A673 (cell line): ENCODE measurements at regions not wholly inside any gene's neighbourhood (a gene's known extent, or its start where the extent isn't known, plus 50 kb on each side); places are given as distances from the start of the nearest gene placed in this dataset.

Experiments used
- BruUV-seq: library from RNA; stranded (reverse); fragments of 400-500 nt; replicated peaks from 2 replicates; lab custom pipeline; 2021; lab: Mats Ljungman, UMichigan
- CTCF ChIA-PET: fragments of 300-600 bp; sonication (Branson Sonifier 250); formaldehyde crosslinking; loops from one replicate; lab custom pipeline; 2022; ENCODE audit warnings: antibody characterized with exemption; lab: Charles Lee
- POLR2A ChIA-PET: fragments of 300-600 bp; sonication (Branson Sonifier 250); formaldehyde crosslinking; loops from one replicate; lab custom pipeline; 2022; ENCODE audit warnings: antibody characterized with exemption; ENCODE audit not compliant: low non-redundant PET; lab: Charles Lee
- DNase-seq: peaks from one replicate; pipeline ENCODE4 v3.0.0-alpha.2; 2015; ENCODE audit warnings: low spot score
- H3K27ac ChIP-seq: fragments of 200-600 bp; sonication (generic); 2 replicates; pipeline ENCODE4 v1.5.1; 2016; ENCODE audit warnings: mixed run types, low read depth, mild to moderate bottlenecking, mixed read lengths, antibody characterized with exemption, low read length; ENCODE audit not compliant: poor library complexity, severe bottlenecking
- H3K27me3 ChIP-seq: fragments of 200-600 bp; sonication (generic); replicated peaks from 2 replicates; pipeline ENCODE4 v1.6.1; 2017; ENCODE audit warnings: mixed run types, low read depth, mild to moderate bottlenecking, mixed read lengths, antibody characterized with exemption, low read length; ENCODE audit not compliant: insufficient read depth, poor library complexity
- H3K36me3 ChIP-seq: fragments of 200-600 bp; sonication (generic); 2 replicates; pipeline ENCODE4 v1.6.1; 2016; ENCODE audit warnings: mixed run types, mild to moderate bottlenecking, mixed read lengths, antibody characterized with exemption, low read length; ENCODE audit not compliant: insufficient read depth, poor library complexity, severe bottlenecking
- H3K4me1 ChIP-seq: fragments of 200-600 bp; sonication (generic); 2 replicates; pipeline ENCODE4 v1.6.1; 2017; ENCODE audit warnings: mixed run types, mild to moderate bottlenecking, mixed read lengths, antibody characterized with exemption, low read length; ENCODE audit not compliant: insufficient read depth, poor library complexity, severe bottlenecking
- H3K4me3 ChIP-seq: fragments of 200-600 bp; sonication (generic); 2 replicates; pipeline ENCODE4 v1.5.1; 2016; ENCODE audit warnings: low read depth, mixed run types, mild to moderate bottlenecking, mixed read lengths, low read length; ENCODE audit not compliant: poor library complexity, severe bottlenecking
- H3K9me3 ChIP-seq: fragments of 200-600 bp; sonication (generic); 2 replicates; pipeline ENCODE4 v1.6.1; 2016; ENCODE audit warnings: mixed run types, low read depth, mild to moderate bottlenecking, mixed read lengths, antibody characterized with exemption, low read length; ENCODE audit not compliant: poor library complexity, severe bottlenecking
- EZH2 ChIP-seq: fragments of 200-600 bp; sonication (generic); IDR thresholded peaks from 2 replicates; pipeline ENCODE4 v1.6.1; 2017; ENCODE audit warnings: borderline replicate concordance, low read depth, mild to moderate bottlenecking, mixed read lengths, antibody characterized with exemption, low read length; ENCODE audit not compliant: poor library complexity, severe bottlenecking
- intact Hi-C: fragments of 100-400 bp; cut with micrococcal nuclease; formaldehyde crosslinking; loops from one replicate; pipeline ENCODE4 v1.10.0; 2022; ENCODE audit not compliant: unreplicated experiment
- TF ChIP-seq, protein P1 (sequence below): fragments of 300-800, 200-600 bp; sonication (generic); conservative IDR thresholded peaks from 2 replicates; pipeline ENCODE4 v1.5.1; 2017; ENCODE audit warnings: low read depth, mild to moderate bottlenecking, antibody characterized with exemption, low read length, moderate library complexity, mixed read lengths

DNA sequence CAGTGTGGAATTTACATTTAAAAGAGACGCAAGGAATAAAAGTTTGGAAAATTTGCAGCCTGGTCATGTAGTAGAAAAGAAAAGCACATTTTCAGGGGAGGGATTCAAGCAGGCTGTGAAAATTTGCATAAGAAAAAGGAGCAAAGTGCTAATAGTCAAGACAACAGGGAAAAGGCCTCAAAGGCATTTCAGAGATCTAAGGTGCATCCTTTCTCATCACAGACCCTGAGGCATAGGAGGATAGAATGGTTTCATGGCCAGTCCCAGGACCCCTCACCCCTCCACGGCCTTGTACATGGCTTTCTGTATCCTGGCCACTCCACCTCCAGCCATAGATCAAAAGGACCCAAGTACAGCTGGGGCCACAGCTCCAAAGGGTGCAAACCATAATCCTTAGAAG lies 380.5 kb upstream of the BRINP3 start:
- Histone ChIP-seq H3K36me3 (no peaks in the 10 kb centered on the region), H3K4me1 (no peaks in the 10 kb centered on the region), H3K9me3 (no peaks in the 10 kb centered on the region), H3K27ac (no peak overlapping the region), H3K27me3 (no peaks in the 10 kb centered on the region), H3K4me3 (no peak overlapping the region)
- no peak for DNase-seq
- TF ChIP-seq, protein P1, sequence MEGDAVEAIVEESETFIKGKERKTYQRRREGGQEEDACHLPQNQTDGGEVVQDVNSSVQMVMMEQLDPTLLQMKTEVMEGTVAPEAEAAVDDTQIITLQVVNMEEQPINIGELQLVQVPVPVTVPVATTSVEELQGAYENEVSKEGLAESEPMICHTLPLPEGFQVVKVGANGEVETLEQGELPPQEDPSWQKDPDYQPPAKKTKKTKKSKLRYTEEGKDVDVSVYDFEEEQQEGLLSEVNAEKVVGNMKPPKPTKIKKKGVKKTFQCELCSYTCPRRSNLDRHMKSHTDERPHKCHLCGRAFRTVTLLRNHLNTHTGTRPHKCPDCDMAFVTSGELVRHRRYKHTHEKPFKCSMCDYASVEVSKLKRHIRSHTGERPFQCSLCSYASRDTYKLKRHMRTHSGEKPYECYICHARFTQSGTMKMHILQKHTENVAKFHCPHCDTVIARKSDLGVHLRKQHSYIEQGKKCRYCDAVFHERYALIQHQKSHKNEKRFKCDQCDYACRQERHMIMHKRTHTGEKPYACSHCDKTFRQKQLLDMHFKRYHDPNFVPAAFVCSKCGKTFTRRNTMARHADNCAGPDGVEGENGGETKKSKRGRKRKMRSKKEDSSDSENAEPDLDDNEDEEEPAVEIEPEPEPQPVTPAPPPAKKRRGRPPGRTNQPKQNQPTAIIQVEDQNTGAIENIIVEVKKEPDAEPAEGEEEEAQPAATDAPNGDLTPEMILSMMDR, result no peak
- no peak for TF ChIP-seq EZH2
- no TSS peak for BruUV-seq
- intact Hi-C loops, result no loop called here
- ChIA-PET POLR2A (no interaction called here), CTCF (no interaction called here)

DNA sequence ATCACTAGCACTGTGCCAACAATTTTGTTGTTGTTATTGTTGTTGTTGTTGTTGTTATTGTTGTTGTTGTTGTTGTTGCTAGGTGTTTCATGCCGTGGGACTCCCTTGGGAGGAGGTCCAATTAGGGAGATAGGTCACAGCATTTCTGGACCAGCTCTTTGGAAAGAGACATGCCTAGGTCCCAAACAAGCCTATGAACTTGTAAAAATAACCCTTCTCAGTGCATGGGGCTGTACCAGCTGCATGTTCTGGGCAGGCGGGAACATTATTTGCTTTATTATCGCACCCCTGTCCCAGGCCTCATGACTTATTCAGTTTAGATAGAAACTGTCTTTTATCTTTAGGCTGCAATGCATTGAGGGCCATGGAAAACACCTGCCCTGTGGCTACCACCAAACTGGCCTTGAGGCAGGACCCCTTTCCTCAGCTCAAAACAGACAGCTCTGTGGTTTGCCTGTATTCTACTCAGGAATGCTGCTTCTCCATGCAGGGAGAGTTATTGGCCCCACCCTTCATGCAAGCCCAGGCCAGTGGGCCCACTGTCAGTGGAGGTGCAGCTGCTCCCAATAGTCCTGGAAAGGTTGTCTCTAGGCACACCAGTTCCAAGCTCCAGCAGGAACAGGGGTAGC lies 386.5 kb upstream of the BRINP3 start:
- intact Hi-C loops, result no loop called here
- Histone ChIP-seq H3K27ac (no peak overlapping the region), H3K36me3 (no peaks in the 10 kb centered on the region), H3K27me3 (no peaks in the 10 kb centered on the region), H3K4me1 (no peaks in the 10 kb centered on the region), H3K4me3 (no peak overlapping the region), H3K9me3 (no peaks in the 10 kb centered on the region)
- ChIA-PET CTCF (no interaction called here), POLR2A (no interaction called here)
- TF ChIP-seq, protein P1, result no peak
- TF ChIP-seq EZH2, result no peak
- no peak for DNase-seq
- BruUV-seq, result no TSS peak

DNA sequence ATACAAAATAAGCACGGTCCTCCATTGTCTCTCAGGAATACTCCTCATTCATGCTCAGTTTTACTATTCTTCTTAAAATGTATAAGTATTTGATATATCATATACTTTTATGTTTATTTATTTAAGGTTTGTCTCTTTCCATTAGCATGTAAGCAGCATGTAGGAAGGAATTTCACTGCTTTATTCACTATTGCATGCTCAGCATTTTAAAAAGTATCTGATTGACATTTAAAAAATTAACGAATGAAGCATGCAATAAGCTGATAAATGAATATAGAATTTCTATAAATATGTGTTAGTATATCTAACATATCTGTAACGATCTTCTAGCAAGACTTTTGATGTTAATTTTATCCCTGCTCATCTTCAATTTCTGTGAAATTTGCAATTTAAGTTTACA lies 402.7 kb upstream of the BRINP3 start:
- CTCF ChIA-PET, result no interaction called here
- BruUV-seq, result no TSS peak
- Histone ChIP-seq H3K4me1 (peaks cover 6% of the 10 kb centered on the region), H3K27ac (no peak overlapping the region), H3K9me3 (no peaks in the 10 kb centered on the region), H3K4me3 (no peak overlapping the region), H3K27me3 (no peaks in the 10 kb centered on the region), H3K36me3 (no peaks in the 10 kb centered on the region)
- DNase-seq, result no peak
- no peak for TF ChIP-seq EZH2
- TF ChIP-seq, protein P1, result no peak
- POLR2A ChIA-PET, result no interaction called here
- intact Hi-C loops, result no loop called here
